ENCODE measurements at regions not wholly inside any gene's neighbourhood (a gene's known extent, or its start where the extent isn't known, plus 50 kb on each side); places are given as distances from the start of the nearest gene placed in this dataset.
"Not testable (repeated sequence)": the region's sequence is repeated elsewhere in the genome, so short reads cannot be mapped to it uniquely, and the experiment has no call there.

DNA sequence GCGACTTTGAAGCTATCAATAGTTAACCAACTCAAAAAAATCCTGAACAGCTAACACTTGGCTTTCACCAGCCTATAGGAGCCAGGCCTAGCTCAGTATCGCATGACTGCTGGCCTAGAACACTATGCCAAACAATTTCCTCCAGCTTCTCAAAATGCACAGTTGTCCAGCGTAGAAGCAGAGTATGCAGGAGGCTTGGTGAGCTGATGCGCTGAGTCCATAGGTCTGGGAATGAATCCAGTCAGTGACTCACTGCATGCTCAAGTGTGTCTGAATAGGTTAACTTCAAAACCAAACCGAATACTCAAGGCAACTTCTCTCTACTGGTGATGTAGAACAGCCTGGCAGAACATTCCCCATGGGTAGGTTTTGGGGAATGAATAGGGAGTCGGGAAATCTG, 201.8 kb upstream of the IRF2BP2 start:
- DNase-seq = not testable (repeated sequence)

GRCh38 chr1:234810726-234811125, 200.7 kb upstream of the IRF2BP2 start:
- not testable (repeated sequence) for DNase-seq

DNA sequence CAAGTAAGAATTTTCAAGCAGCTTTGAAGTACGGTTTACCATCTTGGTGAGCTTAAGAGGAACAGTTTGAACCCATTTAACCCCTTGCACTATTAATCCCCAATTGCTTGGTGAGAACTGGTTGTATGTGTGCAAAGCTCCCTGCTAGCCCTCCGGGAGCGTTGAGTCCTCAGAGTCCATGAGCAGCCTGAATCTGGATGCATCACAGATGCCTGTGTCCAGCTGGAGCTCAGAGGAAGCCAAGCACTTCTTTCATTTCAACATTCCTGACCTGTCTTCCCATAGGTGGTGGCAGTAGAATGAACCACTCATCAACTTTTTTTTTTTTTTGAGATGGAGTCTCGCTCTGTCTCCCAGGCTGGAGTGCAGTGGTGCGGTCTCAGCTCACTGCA, 199.9 kb upstream of the IRF2BP2 start:
- not testable (repeated sequence) for DNase-seq

GRCh38 chr1:234808943-234809853, 199.2 kb upstream of the IRF2BP2 start:
- not testable (repeated sequence) for DNase-seq

DNA sequence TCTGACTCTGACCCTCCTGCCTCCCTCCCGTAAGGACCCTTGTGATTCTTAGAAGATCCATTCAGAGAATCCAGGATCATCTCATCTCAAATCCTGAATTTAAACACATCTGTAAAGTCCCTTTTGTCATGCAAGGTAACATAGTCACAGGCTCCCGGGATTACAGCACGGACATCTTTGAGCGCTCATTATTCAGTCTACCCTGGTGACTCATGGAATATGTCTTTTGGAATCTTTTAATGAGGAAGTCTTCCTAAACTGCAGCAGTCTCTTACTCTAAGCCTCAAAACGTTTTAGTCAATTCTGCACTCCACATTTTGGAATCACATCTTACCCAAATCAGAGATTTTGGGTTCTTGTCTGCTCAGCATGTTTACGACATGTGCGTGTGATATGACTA, 198.5 kb upstream of the IRF2BP2 start:
- DNase-seq = not testable (repeated sequence)

- not testable (repeated sequence) for DNase-seq
These were observed 197.7 kb upstream of the IRF2BP2 start for GRCh38 chr1:234807705-234808104.

GRCh38 chr1:234802586-234802985, 192.6 kb upstream of the IRF2BP2 start:
- DNase-seq = not testable (repeated sequence)

- not testable (repeated sequence) for DNase-seq
These were observed 191.7 kb upstream of the IRF2BP2 start for GRCh38 chr1:234801636-234802035.

- DNase-seq = not testable (repeated sequence)
These were observed 191.2 kb upstream of the IRF2BP2 start for GRCh38 chr1:234801147-234801546.

DNA sequence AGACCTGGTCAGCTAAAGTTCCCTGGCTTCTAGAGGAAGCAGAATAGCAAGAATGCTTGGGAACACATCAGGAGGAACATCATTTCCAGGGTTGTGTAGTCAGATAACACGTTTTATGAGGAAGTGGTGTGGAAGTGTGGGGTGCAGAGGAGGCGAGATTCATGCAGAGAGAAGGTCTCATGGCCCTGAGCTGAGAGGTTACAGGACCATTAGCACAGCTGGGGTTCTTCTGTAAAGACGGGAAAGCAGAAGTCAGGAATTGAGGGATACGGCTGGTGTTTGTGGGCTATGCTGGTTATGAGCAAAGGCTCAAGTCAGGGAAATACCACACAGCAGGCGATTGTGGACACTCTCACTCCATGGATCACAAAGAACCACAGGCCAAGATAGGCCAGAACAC, 190.6 kb upstream of the IRF2BP2 start:
- not testable (repeated sequence) for DNase-seq

GRCh38 chr1:234799021-234799689, 189.2 kb upstream of the IRF2BP2 start:
- DNase-seq = not testable (repeated sequence)

- not testable (repeated sequence) for DNase-seq
These were observed 187.2 kb upstream of the IRF2BP2 start for GRCh38 chr1:234797216-234797615.

GRCh38 chr1:234796438-234796792, 186.4 kb upstream of the IRF2BP2 start:
- DNase-seq = not testable (repeated sequence)

DNA sequence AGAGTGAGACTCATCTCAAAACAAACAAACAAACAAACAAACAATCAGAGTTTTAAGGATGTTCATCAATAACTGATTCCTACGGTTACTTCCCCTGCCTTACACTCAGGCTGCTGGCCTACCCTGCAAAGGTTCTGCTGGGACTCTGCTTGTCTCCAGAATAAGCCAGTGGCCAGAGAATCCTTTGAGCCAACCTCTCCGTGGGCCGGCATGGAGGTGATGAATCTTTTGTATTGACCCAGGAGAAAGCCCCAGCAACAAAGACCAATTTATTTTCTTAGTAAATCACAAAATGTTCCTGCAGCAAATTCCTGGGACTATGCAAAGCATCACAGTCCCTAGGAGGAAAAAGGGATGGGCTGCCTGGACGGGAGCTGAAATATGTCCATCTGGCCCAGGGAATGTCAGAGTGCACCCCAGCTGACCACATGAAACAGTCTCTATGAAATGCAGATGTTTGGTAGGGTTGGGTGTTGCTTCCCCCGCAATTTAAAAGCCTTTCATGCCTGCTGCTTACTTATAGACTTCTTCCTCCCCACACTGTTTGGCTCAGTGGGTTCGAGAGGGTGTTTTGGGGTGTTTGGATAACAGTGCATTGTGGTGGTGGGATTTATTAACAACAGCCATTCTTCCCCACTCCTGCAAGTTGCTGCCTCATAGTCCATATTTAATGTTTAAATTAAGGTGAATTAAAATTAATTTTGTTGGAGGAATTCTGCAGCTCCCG, 185.9 kb upstream of the IRF2BP2 start:
- DNase-seq = not testable (repeated sequence)

GRCh38 chr1:234795007-234795406, 185.0 kb upstream of the IRF2BP2 start:
- not testable (repeated sequence) for DNase-seq

DNA sequence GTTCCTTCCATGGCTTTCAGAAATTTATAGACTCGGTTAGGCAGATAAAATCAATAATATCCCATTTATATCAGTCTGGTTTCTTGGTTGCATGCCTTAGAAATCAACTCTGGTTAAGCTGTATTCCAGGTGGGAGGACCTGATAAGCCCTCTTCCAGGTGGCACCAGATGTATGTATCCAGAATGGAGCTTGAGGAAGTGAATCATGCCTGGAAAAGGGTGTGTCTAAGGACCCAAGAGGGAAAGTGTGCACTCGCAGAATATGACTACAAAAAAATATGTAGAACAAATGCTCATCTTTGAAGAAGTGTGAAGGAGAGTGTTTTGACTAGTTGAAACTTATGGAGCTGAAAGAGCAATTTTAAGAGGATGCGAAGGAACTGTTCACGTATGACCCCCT, 184.5 kb upstream of the IRF2BP2 start:
- DNase-seq = not testable (repeated sequence)

DNA sequence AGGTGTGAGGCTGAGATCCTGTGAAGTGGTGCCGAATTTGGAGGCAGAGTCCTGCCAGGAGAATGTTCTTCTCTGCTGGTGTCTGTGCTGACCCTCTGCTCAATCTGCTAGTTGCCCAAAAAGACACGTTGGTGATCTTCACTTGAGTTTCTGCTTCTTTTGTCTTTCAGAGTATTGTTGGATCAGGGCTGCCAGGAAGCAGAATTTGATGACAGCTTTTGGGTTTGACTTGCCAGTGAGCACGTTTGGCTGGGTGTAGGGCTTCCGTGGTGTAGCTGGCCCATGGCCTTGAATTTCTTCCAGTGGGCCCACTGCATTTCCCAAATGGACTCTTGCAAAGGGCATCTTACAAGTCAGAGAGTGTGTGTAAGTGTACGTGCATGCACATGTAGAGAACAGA, 183.9 kb upstream of the IRF2BP2 start:
- not testable (repeated sequence) for DNase-seq

- DNase-seq = not testable (repeated sequence)
These were observed 182.4 kb upstream of the IRF2BP2 start for GRCh38 chr1:234792221-234792864.

DNA sequence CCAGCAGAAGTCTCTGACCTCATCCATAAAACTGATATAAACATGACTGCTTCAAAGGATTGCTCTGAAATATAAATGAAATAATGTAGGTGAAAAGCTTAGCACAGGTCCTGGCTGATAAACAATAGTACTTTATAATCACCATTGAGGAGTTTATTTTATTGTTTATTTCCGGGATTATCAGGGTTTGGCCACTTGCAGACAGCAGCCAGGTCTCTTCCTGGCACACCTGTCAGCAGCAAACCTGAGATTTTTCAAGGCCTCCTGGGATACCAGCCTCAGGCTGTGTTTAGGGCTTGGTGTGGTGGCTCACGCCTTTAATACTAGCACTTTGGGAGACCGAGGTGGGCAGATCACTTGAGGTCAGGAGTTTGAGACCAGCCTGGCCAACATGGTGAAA, 181.6 kb upstream of the IRF2BP2 start:
- not testable (repeated sequence) for DNase-seq

DNA sequence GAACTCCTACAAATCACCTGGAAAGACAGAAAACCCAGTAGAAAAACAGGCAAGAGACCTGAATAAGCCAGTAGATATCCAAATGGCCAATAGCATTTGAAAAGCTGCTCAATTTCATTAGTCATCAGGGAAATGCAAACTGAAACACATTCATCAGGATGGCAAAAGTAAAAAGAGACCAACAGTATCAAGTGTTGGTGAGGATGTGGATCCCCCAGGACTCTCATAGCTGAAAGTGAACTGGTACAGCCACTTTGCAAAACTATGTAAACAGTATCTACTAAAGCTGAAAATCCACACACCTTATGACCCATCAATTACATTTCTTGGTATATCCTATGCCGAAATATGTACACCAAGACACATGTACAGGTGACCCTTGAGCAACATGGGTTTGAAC, 180.4 kb upstream of the IRF2BP2 start:
- not testable (repeated sequence) for DNase-seq

- DNase-seq = not testable (repeated sequence)
These were observed 177.1 kb upstream of the IRF2BP2 start for GRCh38 chr1:234787011-234787584.

DNA sequence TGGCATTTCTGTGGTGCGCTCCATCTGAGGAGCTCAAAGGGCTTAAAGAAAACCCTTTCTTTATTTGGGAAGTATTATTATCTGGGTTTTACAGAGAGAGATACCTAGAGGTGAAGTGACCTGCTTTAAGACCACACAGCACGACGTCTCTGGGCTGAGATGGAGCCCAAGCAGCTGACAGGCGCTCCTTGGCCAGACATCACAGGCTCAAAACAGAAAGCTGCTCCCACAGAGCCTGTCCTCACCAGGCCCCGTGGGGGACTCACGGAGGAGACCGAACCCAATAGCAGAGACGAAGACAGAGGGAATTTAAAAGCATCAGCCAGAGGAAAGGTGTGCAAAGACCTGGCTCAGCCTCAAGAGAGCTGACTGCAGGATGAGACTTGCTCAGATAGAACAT, 175.9 kb upstream of the IRF2BP2 start:
- not testable (repeated sequence) for DNase-seq

Data from NCI-H510A treated with DMSO at 0.1 percent for 48 hours (cell line).